K562 (cell line): ENCODE measurements at regions not wholly inside any gene's neighbourhood (a gene's known extent, or its start where the extent isn't known, plus 50 kb on each side); places are given as distances from the start of the nearest gene placed in this dataset.

Experiments used
- ATAC-seq: fragments of 200-7000 bp; cut with Tn5 transposase; 3 replicates; pipeline ENCODE4 v1.9.1; 2020; ENCODE audit warnings: moderate library complexity
- BruUV-seq: library from RNA; stranded (reverse); fragments of 400-500 nt; replicated peaks from 2 replicates; lab custom pipeline; 2021; lab: Mats Ljungman, UMichigan
- CTCF ChIA-PET: fragments of 300-600 bp; formaldehyde crosslinking; extraction: SDS; loops from one replicate; lab custom pipeline; 2021; ENCODE audit warnings: low intra/inter-chr PET ratio; lab: Yijun Ruan, JAX
- POLR2A ChIA-PET: fragments of 300-600, 350-650 bp; sonication (Branson Sonifier 250); formaldehyde crosslinking; extraction: SDS; loops from one replicate; lab custom pipeline; 2021; ENCODE audit warnings: antibody characterized with exemption, inconsistent platforms; lab: Yijun Ruan, JAX
- DNase-seq, 4 experiments: peaks; one replicate each; pipeline versions ENCODE4 v3.0.0 to v3.0.0-alpha.2; 2011 to 2018; ENCODE audit warnings: low spot score in 3 of 4, mixed read lengths in 3 of 4; ENCODE audit errors: extremely low read depth in 1 of 4
- FAIRE-seq: peaks from 2 replicates; lab custom pipeline; 2011; peaks lifted over from hg19 to GRCh38; lab: Jason Lieb, UNC
- H2AFZ ChIP-seq: 2 replicates; pipeline ENCODE4 v1.6.0; 2011; ENCODE audit warnings: low read depth, low read length, control low read depth, inconsistent platforms
- H3K27ac ChIP-seq: fragments of 200-600 bp; 3 replicates; pipeline ENCODE4 v1.8.0; 2011; ENCODE audit warnings: low read depth, mild to moderate bottlenecking, control low read depth, inconsistent platforms, low read length, moderate library complexity, mixed read lengths; ENCODE audit errors: extremely low read depth
- H3K27me3 ChIP-seq, 2 experiments: fragments of 300-600 bp in 1 of 2; 2 replicates in 1 of 2; 3 replicates in 1 of 2; pipeline versions ENCODE4 v1.6.0 to v1.8.0; 2011; ENCODE audit warnings: inconsistent platforms in 2 of 2, low read length in 2 of 2, mild to moderate bottlenecking in 1 of 2, mixed read lengths in 1 of 2, moderate library complexity in 1 of 2; ENCODE audit not compliant: control insufficient read depth in 2 of 2, insufficient read depth in 2 of 2
- H3K36me3 ChIP-seq: fragments of 300-600 bp; 3 replicates; pipeline ENCODE4 v1.8.0; 2011; ENCODE audit warnings: mild to moderate bottlenecking, low read length, inconsistent platforms; ENCODE audit not compliant: control insufficient read depth, insufficient read depth
- H3K4me1 ChIP-seq, 2 experiments: fragments of 200-600 bp in 1 of 2; replicated peaks in 1 of 2; 2 replicates in 1 of 2; 3 replicates in 1 of 2; pipeline versions ENCODE4 v1.5.1 to v1.8.0; 2011; ENCODE audit warnings: inconsistent platforms in 2 of 2, low read length in 2 of 2, mild to moderate bottlenecking in 1 of 2, mixed read lengths in 1 of 2, moderate library complexity in 1 of 2; ENCODE audit not compliant: control insufficient read depth in 2 of 2, insufficient read depth in 2 of 2
- H3K4me2 ChIP-seq: 2 replicates; pipeline ENCODE4 v1.6.1; 2011; ENCODE audit warnings: low read length, control low read depth, inconsistent platforms, mixed read lengths; ENCODE audit not compliant: insufficient read depth
- H3K4me3 ChIP-seq: fragments of 200-600 bp; sonication (generic), shearing (Covaris generic); 2 replicates; pipeline ENCODE4 v1.5.1; 2016; ENCODE audit warnings: control low read depth, inconsistent platforms
- H3K79me2 ChIP-seq: fragments of 200-600 bp; 3 replicates; pipeline ENCODE4 v1.8.0; 2011; ENCODE audit warnings: low read length, inconsistent platforms; ENCODE audit not compliant: control insufficient read depth, insufficient read depth
- H3K9ac ChIP-seq, 2 experiments: 2 replicates each; pipeline versions ENCODE4 v1.6.0 to v1.6.1; 2011; ENCODE audit warnings: low read depth in 2 of 2, low read length in 2 of 2, control low read depth in 1 of 2, inconsistent platforms in 1 of 2, mild to moderate bottlenecking in 1 of 2, mixed read lengths in 1 of 2; ENCODE audit not compliant: insufficient read depth in 1 of 2
- H3K9me1 ChIP-seq: one replicate; pipeline ENCODE4 v1.6.0; 2011; ENCODE audit warnings: inconsistent platforms, mild to moderate bottlenecking, low read length, moderate library complexity; ENCODE audit not compliant: control insufficient read depth, insufficient read depth
- H3K9me3 ChIP-seq: replicated peaks from 2 replicates; pipeline ENCODE4 v1.5.1; 2011; ENCODE audit warnings: low read depth, low read length, inconsistent platforms; ENCODE audit not compliant: control insufficient read depth, insufficient read depth
- H4K20me1 ChIP-seq: replicated peaks from 2 replicates; pipeline ENCODE4 v1.6.1; 2011; ENCODE audit warnings: low read length, inconsistent platforms, mixed read lengths; ENCODE audit not compliant: control insufficient read depth, insufficient read depth
- FOXA3 ChIP-seq, 2 experiments: fragments of 450-650 bp in 1 of 2; sonication (generic) in 1 of 2; formaldehyde crosslinking; IDR thresholded peaks in 1 of 2; conservative IDR thresholded peaks in 1 of 2; 2 replicates each; pipeline versions ENCODE4 v1.4.0 to v1.8.0; 2020 to 2022; ENCODE audit warnings: mild to moderate bottlenecking in 2 of 2, missing genetic modification reagents in 1 of 2
- HIVEP1 ChIP-seq: fragments of 250-450 bp; sonication (Bioruptor Pico); IDR thresholded peaks from 2 replicates; pipeline ENCODE4 v1.4.0; 2020; ENCODE audit warnings: mild to moderate bottlenecking
- KAT7 ChIP-seq: sonication (generic); formaldehyde crosslinking; IDR thresholded peaks from 2 replicates; pipeline ENCODE4 v1.8.0; 2022; ENCODE audit warnings: missing genetic modification reagents, mild to moderate bottlenecking, borderline replicate concordance
- KLF10 ChIP-seq: fragments of 250-450 bp; sonication (Bioruptor Pico); IDR thresholded peaks from 2 replicates; pipeline ENCODE4 v1.6.1; 2021; ENCODE audit warnings: matching md5 sums
- MEF2A ChIP-seq: IDR thresholded peaks from 2 replicates; pipeline ENCODE4 v1.6.1; 2011; ENCODE audit warnings: low read depth, mild to moderate bottlenecking, low read length, moderate library complexity; ENCODE audit not compliant: control insufficient read depth
- SMAD3 ChIP-seq: fragments of 450-650 bp; formaldehyde crosslinking; conservative IDR thresholded peaks from 2 replicates; pipeline ENCODE4 v1.4.0; 2020; ENCODE audit warnings: mild to moderate bottlenecking
- SP1 ChIP-seq: sonication (generic); formaldehyde crosslinking; IDR thresholded peaks from 2 replicates; pipeline ENCODE4 v1.8.1; 2022; ENCODE audit warnings: mild to moderate bottlenecking, missing genetic modification reagents
- ZFP30 ChIP-seq: fragments of 250-450 bp; sonication (Bioruptor Pico); IDR thresholded peaks from 2 replicates; pipeline ENCODE4 v1.8.0; 2022; ENCODE audit warnings: moderate library complexity, mild to moderate bottlenecking, inconsistent platforms, borderline replicate concordance
- ZNF766 ChIP-seq: fragments of 200-800 bp; sonication (Bioruptor generic); conservative IDR thresholded peaks from 2 replicates; pipeline ENCODE4 v1.6.1; 2016; ENCODE audit warnings: missing genetic modification characterization, missing compliant biosample characterization
- WGBS: fragments of 100-300 bp; shearing (Covaris generic); methylation state at CpG from one replicate; pipeline ENCODE4 v1.1.6; 2016; ENCODE audit warnings: low coverage, mixed read lengths; ENCODE audit not compliant: insufficient coverage; ENCODE audit errors: missing lambda C conversion rate; 5-methylcytosine and 5-hydroxymethylcytosine counted together
- in situ Hi-C: fragments of 300-500 bp; cut with MboI; formaldehyde crosslinking; loops from 4 replicates; pipeline ENCODE4 v1.15.0; 2018; ENCODE audit warnings: inconsistent platforms, mixed read lengths
- intact Hi-C: fragments of 100-400 bp; cut with micrococcal nuclease; formaldehyde crosslinking; loops from 2 replicates; pipeline ENCODE4 v1.14.2; 2022

GRCh38 chr12:68514807-68515411 is 95.8 kb upstream of the RAP1B start:
- ChIA-PET CTCF (no interaction called here), POLR2A (no interaction called here)
- Histone ChIP-seq H3K9me1 (no peaks in the 10 kb centered on the region), H3K4me1 (no peaks in the 10 kb centered on the region), H3K9ac (no peak overlapping the region), H3K4me3 (no peak overlapping the region), H3K79me2 (no peaks in the 10 kb centered on the region), H3K36me3 (no peaks in the 10 kb centered on the region), H3K27ac (no peak overlapping the region), H3K27me3 (peaks cover 3 to 7% of the 10 kb centered on the region in 2 experiments; a peak in 1 of 5 replicates), H3K4me2 (no peak overlapping the region), H4K20me1 (no peaks in the 10 kb centered on the region), H3K9me3 (no peaks in the 10 kb centered on the region), H2AFZ (no peak overlapping the region)
- no peak for TF ChIP-seq SP1 (CRISPR knock-in tag)
- TF ChIP-seq SMAD3: no peak
- TF ChIP-seq FOXA3 (CRISPR knock-in tag; conservative IDR thresholded peaks at IDR 0.05 in 1 of 2, IDR thresholded peaks at IDR 0.05 in 1 of 2): peak in 1 of 2 experiments; percentile 43; a peak in 1 of 4 replicates
- 5% methylated on average over 3 of the region's 3 CpGs for WGBS
- intact Hi-C loops (no loop called here), in situ Hi-C loops (no loop called here)
- no peak for FAIRE-seq
- DNase-seq: no peak
- ATAC-seq: no peak
- no TSS peak for BruUV-seq

- Histone ChIP-seq H3K9ac (no peak overlapping the region), H3K27me3 (peaks cover 3 to 7% of the 10 kb centered on the region in 2 experiments; a peak in 1 of 5 replicates), H2AFZ (no peak overlapping the region), H3K4me2 (no peak overlapping the region), H3K79me2 (no peaks in the 10 kb centered on the region), H3K4me1 (no peaks in the 10 kb centered on the region), H3K27ac (no peak overlapping the region), H3K9me3 (no peaks in the 10 kb centered on the region), H3K9me1 (no peaks in the 10 kb centered on the region), H4K20me1 (no peaks in the 10 kb centered on the region), H3K36me3 (no peaks in the 10 kb centered on the region), H3K4me3 (no peak overlapping the region)
- in situ Hi-C loops (no loop called here), intact Hi-C loops (no loop called here)
- ChIA-PET CTCF (no interaction called here), POLR2A (no interaction called here)
- ATAC-seq: no peak
- TF ChIP-seq KLF10 (CRISPR knock-in tag) (no peak), ZFP30 (no peak), MEF2A (no peak), ZNF766 (CRISPR knock-in tag) (no peak), KAT7 (CRISPR knock-in tag) (no peak), HIVEP1 (CRISPR knock-in tag) (no peak)
- 21% methylated on average over 2 of the region's 2 CpGs for WGBS
- BruUV-seq: no TSS peak
- FAIRE-seq: no peak
- DNase-seq: no peak
These were observed 94.9 kb upstream of the RAP1B start for GRCh38 chr12:68515793-68516192.
